GM12864 (cell line): ENCODE measurements at regions not wholly inside any gene's neighbourhood (a gene's known extent, or its start where the extent isn't known, plus 50 kb on each side); places are given as distances from the start of the nearest gene placed in this dataset.

Experiments used
- DNase-seq: peaks from one replicate; pipeline ENCODE4 v3.0.0-alpha.2; 2011; ENCODE audit warnings: low read depth
- H3K4me3 ChIP-seq: 2 replicates; pipeline ENCODE4 v1.5.1; 2011; ENCODE audit warnings: mild to moderate bottlenecking, low read depth, low read length, control low read depth
- CTCF ChIP-seq: IDR thresholded peaks from 2 replicates; pipeline ENCODE4 v1.5.1; 2011; ENCODE audit warnings: low read depth, mild to moderate bottlenecking, moderate library complexity, low read length, control low read depth, inconsistent platforms; ENCODE audit errors: missing control alignments

GRCh38 chr7:17234398-17235031 is 63.9 kb upstream of the AHR start:
- DNase-seq = peak; percentile 67
- peak overlapping the region; percentile 17; the same call in 1 of the 2 replicates for H3K4me3 ChIP-seq
- no peak for TF ChIP-seq CTCF

GRCh38 chr7:17236171-17236570 is 62.3 kb upstream of the AHR start:
- TF ChIP-seq CTCF = no peak
- no peak overlapping the region for H3K4me3 ChIP-seq
- no peak for DNase-seq

GRCh38 chr7:17236603-17237002 is 61.8 kb upstream of the AHR start:
- TF ChIP-seq CTCF = no peak

GRCh38 chr7:17239046-17239445 is 59.4 kb upstream of the AHR start:
- no peak for TF ChIP-seq CTCF
- DNase-seq = no peak
- H3K4me3 ChIP-seq = no peak overlapping the region

More at GRCh38 chr7:17236603-17237002, 61.8 kb upstream of the AHR start:
- DNase-seq = no peak
- no peak overlapping the region for H3K4me3 ChIP-seq

- DNase-seq = no peak
- no peak overlapping the region for H3K4me3 ChIP-seq
- TF ChIP-seq CTCF = no peak
Measured at GRCh38 chr7:17239683-17240521, 58.5 kb upstream of the AHR start.

GRCh38 chr7:17242504-17242903 is 55.9 kb upstream of the AHR start:
- DNase-seq = no peak
- H3K4me3 ChIP-seq = no peak overlapping the region
- no peak for TF ChIP-seq CTCF

- no peak for DNase-seq
- TF ChIP-seq CTCF = no peak
Measured at GRCh38 chr7:17244786-17245185, 53.7 kb upstream of the AHR start.

More at GRCh38 chr7:17244786-17245185, 53.7 kb upstream of the AHR start:
- H3K4me3 ChIP-seq = no peak overlapping the region
